Mesodermal cell (in vitro differentiated cells): ENCODE measurements at regions not wholly inside any gene's neighbourhood (a gene's known extent, or its start where the extent isn't known, plus 50 kb on each side); places are given as distances from the start of the nearest gene placed in this dataset.

ENCODE experiments used
- H3K27ac ChIP-seq: 2 replicates; pipeline ENCODE4 v1.7.0; 2013; ENCODE audit warnings: mild to moderate bottlenecking, low read depth, low read length, moderate library complexity; ENCODE audit not compliant: severe bottlenecking
- H3K36me3 ChIP-seq: 2 replicates; pipeline ENCODE4 v1.7.1; 2013; ENCODE audit warnings: mild to moderate bottlenecking, low read length, moderate library complexity; ENCODE audit not compliant: control insufficient read depth, insufficient read depth
- H3K4me1 ChIP-seq: one replicate; pipeline ENCODE4 v1.7.1; 2013; ENCODE audit warnings: mild to moderate bottlenecking, low read length; ENCODE audit not compliant: insufficient read depth, control insufficient read depth, poor library complexity, severe bottlenecking
- H3K4me3 ChIP-seq: 2 replicates; pipeline ENCODE4 v1.7.0; 2013; ENCODE audit warnings: low read length, control low read depth, mild to moderate bottlenecking; ENCODE audit not compliant: insufficient read depth, poor library complexity, severe bottlenecking; ENCODE audit errors: extremely low read depth
- H3K9me3 ChIP-seq: 2 replicates; pipeline ENCODE4 v1.7.1; 2013; ENCODE audit warnings: mild to moderate bottlenecking, low read length, moderate library complexity; ENCODE audit not compliant: control insufficient read depth
- WGBS, 2 experiments: methylation state at CpG; one replicate each; pipeline ENCODE4 v1.1.5; 2013; ENCODE audit warnings: missing lambda C conversion rate in 2 of 2; ENCODE audit not compliant: insufficient coverage in 2 of 2; 5-methylcytosine and 5-hydroxymethylcytosine counted together

GRCh38 chr20:24194143-24194542 lies 205.6 kb upstream of the GGTLC1 start:
- no peaks in the 10 kb centered on the region for H3K4me1 ChIP-seq
- H3K4me3 ChIP-seq, result no peak overlapping the region
- no peak overlapping the region for H3K27ac ChIP-seq
- no peaks in the 10 kb centered on the region for H3K9me3 ChIP-seq
- 96 to 100% methylated on average over 3 of the region's 3 CpGs for WGBS, 2 experiments
- no peaks in the 10 kb centered on the region for H3K36me3 ChIP-seq

- H3K4me1 ChIP-seq, result no peaks in the 10 kb centered on the region
- no peak overlapping the region for H3K27ac ChIP-seq
- no peaks in the 10 kb centered on the region for H3K9me3 ChIP-seq
- WGBS, 2 experiments, result no CpG with 5 or more reads among the region's 1 CpG
- no peak overlapping the region for H3K4me3 ChIP-seq
- H3K36me3 ChIP-seq, result no peaks in the 10 kb centered on the region
These were observed 202.3 kb upstream of the GGTLC1 start for GRCh38 chr20:24190905-24191304.

GRCh38 chr20:24185791-24186190 lies 197.2 kb upstream of the GGTLC1 start:
- no peaks in the 10 kb centered on the region for H3K36me3 ChIP-seq
- no peaks in the 10 kb centered on the region for H3K4me1 ChIP-seq
- no peak overlapping the region for H3K27ac ChIP-seq
- H3K4me3 ChIP-seq, result no peak overlapping the region
- no peaks in the 10 kb centered on the region for H3K9me3 ChIP-seq

GRCh38 chr20:24181151-24181550 lies 192.6 kb upstream of the GGTLC1 start:
- Histone ChIP-seq H3K4me3 (no peak overlapping the region), H3K9me3 (no peaks in the 10 kb centered on the region), H3K27ac (no peak overlapping the region), H3K4me1 (no peaks in the 10 kb centered on the region), H3K36me3 (no peaks in the 10 kb centered on the region)

- Histone ChIP-seq H3K4me1 (no peaks in the 10 kb centered on the region), H3K36me3 (no peaks in the 10 kb centered on the region), H3K27ac (no peak overlapping the region), H3K9me3 (no peaks in the 10 kb centered on the region), H3K4me3 (no peak overlapping the region)
- 100% methylated on average over 1 of the region's 1 CpG for WGBS, 2 experiments
These were observed 180.7 kb upstream of the GGTLC1 start for GRCh38 chr20:24169256-24169655.

DNA sequence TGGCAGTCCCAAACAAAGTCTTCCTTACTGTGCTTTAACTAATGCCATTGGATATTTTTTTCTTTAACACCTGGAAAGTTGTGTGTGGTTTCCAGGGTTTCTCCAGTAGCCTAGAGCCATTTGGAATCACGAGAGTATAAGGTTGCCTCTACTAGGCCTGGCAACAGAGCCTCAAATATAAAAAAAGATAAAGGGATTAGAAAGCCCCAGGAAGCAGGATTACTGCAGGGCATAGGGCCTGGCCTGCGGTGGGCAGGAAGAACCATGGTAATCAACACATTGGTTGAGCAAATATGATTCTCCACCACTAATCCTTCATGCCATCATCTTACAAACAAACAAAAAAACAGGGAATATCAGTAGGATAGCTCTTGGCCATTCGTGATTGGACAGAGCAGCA lies 177.8 kb upstream of the GGTLC1 start:
- 73 to 86% methylated on average over 2 of the region's 3 CpGs for WGBS, 2 experiments
- H3K9me3 ChIP-seq, result no peaks in the 10 kb centered on the region

DNA sequence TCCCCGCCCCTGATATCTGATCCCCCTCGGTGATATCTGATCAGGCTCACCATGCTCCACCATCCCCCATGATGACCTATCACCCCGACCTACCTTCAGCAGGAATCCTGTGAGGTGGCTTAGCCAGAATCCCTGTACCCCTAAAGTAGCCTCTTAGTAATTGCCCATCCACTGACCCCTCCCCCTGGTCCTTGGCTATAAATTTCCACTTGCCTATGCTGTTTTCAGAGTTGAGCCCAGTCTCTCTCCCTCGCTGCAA lies 177.5 kb upstream of the GGTLC1 start:
- WGBS, 2 experiments, result 45 to 76% methylated on average over 3 to 4 of the region's 4 CpGs
- no peak overlapping the region for H3K4me3 ChIP-seq
- no peaks in the 10 kb centered on the region for H3K9me3 ChIP-seq
- no peaks in the 10 kb centered on the region for H3K4me1 ChIP-seq
- H3K36me3 ChIP-seq, result no peaks in the 10 kb centered on the region
- no peak overlapping the region for H3K27ac ChIP-seq

More for the DNA sequence above, 177.8 kb upstream of the GGTLC1 start:
- Histone ChIP-seq H3K4me1 (no peaks in the 10 kb centered on the region), H3K27ac (no peak overlapping the region), H3K4me3 (no peak overlapping the region), H3K36me3 (no peaks in the 10 kb centered on the region)

DNA sequence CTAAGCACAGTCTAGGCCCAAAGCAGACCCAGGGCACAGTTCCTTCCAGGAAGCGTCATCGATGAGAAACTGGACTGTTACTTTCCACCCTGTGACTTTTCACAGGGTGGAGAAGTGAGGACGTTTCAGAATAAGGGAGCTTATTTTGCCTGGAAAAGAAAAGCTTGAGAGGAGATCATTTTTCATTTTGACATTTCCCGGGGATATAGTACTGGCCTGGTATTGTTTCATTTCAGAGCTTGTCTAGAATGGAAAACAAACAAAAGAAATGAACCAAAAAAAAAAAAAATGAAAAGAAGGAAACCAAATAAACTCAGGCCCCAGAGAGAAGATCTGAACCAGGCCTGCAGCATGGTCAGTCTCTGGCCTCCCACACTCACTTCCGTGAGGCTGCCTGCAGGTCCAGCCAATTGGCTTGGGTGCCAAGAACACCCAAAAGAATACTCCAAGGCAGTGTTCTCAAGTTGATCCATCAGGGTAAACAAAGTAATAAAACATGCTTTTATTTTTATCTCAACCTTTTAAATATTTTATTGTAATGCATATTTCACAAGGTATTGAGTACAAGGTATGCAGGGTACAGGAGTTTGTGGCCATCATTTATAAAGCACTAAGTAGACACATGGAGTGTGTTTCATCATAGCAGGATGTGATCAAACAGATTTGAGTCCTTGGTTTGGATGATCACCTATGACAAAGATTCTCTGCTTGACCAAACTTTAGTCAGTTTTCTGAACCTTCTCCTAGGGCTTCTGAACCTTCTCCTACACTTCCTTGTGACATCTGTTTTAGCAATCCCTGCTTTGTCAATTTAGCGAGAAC lies 176.9 kb upstream of the GGTLC1 start:
- no peaks in the 10 kb centered on the region for H3K36me3 ChIP-seq
- H3K4me3 ChIP-seq, result no peak overlapping the region
- H3K4me1 ChIP-seq, result no peaks in the 10 kb centered on the region
- H3K27ac ChIP-seq, result peak overlapping the region; percentile 10
- H3K9me3 ChIP-seq, result no peaks in the 10 kb centered on the region
- 85 to 100% methylated on average over 4 of the region's 6 CpGs for WGBS, 2 experiments

DNA sequence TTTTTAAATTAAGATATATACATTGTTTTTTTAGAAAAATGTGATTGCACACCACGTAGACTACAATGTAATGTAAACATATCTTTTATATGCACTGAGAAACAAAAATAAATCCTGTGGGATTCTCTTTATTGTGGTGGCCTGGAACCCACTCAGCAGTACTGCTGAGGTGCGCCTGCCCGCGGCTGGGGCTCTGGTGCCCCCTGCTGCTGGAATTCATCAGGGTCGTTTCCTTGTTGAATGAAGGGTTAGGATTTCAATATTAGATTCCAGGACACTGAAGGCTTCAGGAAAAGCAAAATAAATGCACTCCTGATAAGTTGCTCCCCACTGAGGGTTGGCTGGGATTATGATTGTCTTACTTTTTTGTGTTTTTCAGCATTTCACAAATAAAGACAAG lies 175.8 kb upstream of the GGTLC1 start:
- Histone ChIP-seq H3K4me3 (no peak overlapping the region), H3K27ac (no peak overlapping the region), H3K4me1 (no peaks in the 10 kb centered on the region), H3K9me3 (no peaks in the 10 kb centered on the region), H3K36me3 (no peaks in the 10 kb centered on the region)
- WGBS, 2 experiments, result 5 to 25% methylated on average over 1 to 4 of the region's 5 CpGs

GRCh38 chr20:24163506-24163905 lies 174.9 kb upstream of the GGTLC1 start:
- Histone ChIP-seq H3K4me1 (no peaks in the 10 kb centered on the region), H3K4me3 (no peak overlapping the region), H3K9me3 (no peaks in the 10 kb centered on the region), H3K27ac (no peak overlapping the region), H3K36me3 (no peaks in the 10 kb centered on the region)
- 88 to 100% methylated on average over 2 of the region's 2 CpGs for WGBS, 2 experiments

DNA sequence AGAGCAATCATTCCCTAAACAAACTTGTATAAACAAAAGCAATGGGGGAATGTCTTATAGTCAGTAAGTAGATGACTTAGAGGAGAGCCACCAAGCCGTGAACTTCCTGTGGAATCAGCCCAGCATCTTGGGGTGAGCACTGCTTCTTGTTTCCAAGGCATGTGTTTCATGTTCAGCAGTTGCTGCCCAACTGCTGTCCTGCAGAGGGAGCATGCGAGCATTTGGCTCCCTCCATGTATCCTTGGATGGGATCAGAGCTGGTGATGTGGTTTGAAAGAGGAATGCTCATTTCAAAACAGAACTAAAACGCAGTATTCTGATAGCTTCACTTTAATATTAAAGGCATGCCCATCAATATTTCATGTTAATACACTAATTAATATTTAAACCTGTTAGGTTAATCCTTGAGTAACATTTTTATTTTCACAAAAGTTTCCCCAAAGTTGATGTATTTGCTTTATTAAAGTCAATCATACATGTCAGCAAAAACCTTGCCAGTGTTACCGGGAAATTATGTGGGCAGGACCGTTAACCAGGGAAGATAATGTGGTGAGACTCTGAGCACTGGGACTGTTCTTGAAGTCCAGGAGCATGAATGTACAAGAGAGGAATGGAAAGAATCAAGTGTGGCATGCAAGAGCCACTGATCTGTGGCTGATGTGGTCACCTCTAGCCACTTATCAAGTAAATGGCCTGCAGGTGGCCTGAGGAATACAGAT lies 172.1 kb upstream of the GGTLC1 start:
- H3K4me1 ChIP-seq, result no peaks in the 10 kb centered on the region
- no peaks in the 10 kb centered on the region for H3K9me3 ChIP-seq
- H3K27ac ChIP-seq, result no peak overlapping the region
- WGBS, 2 experiments, result 67 to 94% methylated on average over 2 to 3 of the region's 5 CpGs
- H3K4me3 ChIP-seq, result no peak overlapping the region
- no peaks in the 10 kb centered on the region for H3K36me3 ChIP-seq
